ENCODE measurements at regions not wholly inside any gene's neighbourhood (a gene's known extent, or its start where the extent isn't known, plus 50 kb on each side); places are given as distances from the start of the nearest gene placed in this dataset.

DNA sequence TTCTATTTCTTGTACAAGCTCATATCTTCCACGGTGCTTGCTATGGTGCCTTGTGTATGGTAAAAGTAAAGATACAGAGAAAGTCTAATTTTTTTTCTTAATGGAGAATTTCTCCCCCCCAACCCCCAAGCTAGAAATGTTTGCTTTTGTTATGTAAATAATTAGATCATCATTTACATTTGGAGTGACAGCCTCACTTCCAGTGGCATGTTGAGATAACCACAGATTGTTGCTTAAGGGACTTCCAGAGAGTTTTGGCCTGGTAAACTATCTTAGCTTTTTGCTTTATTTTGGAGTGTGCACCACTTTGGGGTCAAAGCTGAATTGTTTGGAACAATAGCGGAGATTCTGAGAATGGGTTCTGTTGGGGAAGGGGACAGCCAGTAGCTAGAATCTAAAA is 129.7 kb downstream of the ZNF365 start:
- Histone ChIP-seq H3K9me3 (no peaks in the 10 kb centered on the region), H3K27me3 (no peaks in the 10 kb centered on the region), H3K4me1 (ENCODE audit: control insufficient read depth in 1 of 2, insufficient read depth in 1 of 2, low read depth in 1 of 2, low read length in 1 of 2) (peaks cover 23 to 37% of the 10 kb centered on the region in 2 experiments), H3K36me3 (no peaks in the 10 kb centered on the region), H3K27ac (no peak overlapping the region), H3K4me3 (ENCODE audit: low read depth in 1 of 2, low read length in 1 of 2) (no peak overlapping the region)
- TF ChIP-seq, protein P1, sequence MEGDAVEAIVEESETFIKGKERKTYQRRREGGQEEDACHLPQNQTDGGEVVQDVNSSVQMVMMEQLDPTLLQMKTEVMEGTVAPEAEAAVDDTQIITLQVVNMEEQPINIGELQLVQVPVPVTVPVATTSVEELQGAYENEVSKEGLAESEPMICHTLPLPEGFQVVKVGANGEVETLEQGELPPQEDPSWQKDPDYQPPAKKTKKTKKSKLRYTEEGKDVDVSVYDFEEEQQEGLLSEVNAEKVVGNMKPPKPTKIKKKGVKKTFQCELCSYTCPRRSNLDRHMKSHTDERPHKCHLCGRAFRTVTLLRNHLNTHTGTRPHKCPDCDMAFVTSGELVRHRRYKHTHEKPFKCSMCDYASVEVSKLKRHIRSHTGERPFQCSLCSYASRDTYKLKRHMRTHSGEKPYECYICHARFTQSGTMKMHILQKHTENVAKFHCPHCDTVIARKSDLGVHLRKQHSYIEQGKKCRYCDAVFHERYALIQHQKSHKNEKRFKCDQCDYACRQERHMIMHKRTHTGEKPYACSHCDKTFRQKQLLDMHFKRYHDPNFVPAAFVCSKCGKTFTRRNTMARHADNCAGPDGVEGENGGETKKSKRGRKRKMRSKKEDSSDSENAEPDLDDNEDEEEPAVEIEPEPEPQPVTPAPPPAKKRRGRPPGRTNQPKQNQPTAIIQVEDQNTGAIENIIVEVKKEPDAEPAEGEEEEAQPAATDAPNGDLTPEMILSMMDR (IDR thresholded peaks at IDR 0.05) = no peak

DNA sequence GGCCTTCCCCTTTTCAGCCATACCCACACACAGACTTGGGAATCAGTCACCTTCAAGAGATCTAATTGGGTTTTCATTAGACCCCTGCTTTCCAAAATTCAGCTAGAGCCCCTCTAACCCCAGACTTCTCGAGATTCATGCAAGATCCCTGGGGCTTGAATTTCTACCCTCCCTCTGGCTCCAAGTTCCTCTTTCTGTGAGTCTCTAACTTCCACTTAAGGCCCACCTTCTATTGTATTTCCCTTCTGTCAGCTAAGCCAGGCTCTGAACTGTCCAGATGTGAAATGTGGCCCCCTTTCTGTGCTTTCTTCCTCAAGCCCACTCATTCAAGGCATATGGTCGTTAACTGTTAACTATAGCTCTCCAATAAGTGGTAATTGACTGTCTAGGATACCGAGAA is 132.2 kb downstream of the ZNF365 start:
- Histone ChIP-seq H3K36me3 (no peaks in the 10 kb centered on the region), H3K27me3 (no peaks in the 10 kb centered on the region), H3K27ac (no peak overlapping the region), H3K4me3 (ENCODE audit: low read depth in 1 of 2, low read length in 1 of 2) (no peak overlapping the region), H3K9me3 (no peaks in the 10 kb centered on the region), H3K4me1 (ENCODE audit: control insufficient read depth in 1 of 2, insufficient read depth in 1 of 2, low read depth in 1 of 2, low read length in 1 of 2) (peaks cover 9 to 18% of the 10 kb centered on the region in 2 experiments)
- TF ChIP-seq, protein P1 (IDR thresholded peaks at IDR 0.05) = no peak

DNA sequence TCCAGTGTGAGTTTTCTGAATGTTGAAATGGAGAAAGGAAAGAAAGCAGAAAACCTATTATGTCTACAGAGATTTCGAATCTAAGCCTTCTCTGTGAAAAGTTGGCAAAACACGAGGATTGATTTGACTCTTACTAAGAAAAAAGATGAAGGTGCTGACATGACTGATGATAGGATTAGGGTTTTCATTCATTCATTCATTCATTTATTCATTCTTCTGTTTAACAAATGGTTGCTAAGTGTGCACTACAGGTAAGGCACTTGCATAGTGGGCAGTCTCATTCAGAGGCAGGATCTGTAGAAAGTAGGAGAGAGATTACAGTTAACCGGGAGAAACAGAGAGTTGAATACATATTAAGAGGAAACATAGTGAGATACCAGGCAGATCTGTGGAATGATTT is 137.1 kb downstream of the ZNF365 start:
- TF ChIP-seq, protein P1 (IDR thresholded peaks at IDR 0.05) = no peak
- H3K27me3 ChIP-seq = peaks cover 5% of the 10 kb centered on the region

DNA sequence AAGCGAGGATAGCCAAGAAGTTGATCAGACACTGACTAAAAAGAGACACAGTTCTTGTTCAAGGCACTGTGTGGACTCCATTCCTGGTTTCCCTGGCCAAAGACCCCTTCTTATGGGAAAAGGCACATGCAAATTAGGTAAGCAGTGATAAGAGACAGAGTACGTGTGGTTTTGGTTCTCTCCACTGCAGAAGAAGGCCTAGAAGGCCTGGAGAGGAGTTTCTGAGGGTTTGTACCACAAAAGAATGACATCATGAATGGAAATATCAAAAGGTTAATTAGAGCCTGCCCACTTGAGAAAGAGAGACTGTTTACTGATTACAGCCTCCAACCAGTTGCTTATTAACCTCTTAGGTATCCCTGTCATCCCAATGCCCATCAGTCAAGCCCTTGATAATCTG is 137.5 kb downstream of the ZNF365 start:
- no peaks in the 10 kb centered on the region for H3K4me1 ChIP-seq (ENCODE audit: control insufficient read depth in 1 of 2, insufficient read depth in 1 of 2, low read depth in 1 of 2, low read length in 1 of 2)
- H3K9me3 ChIP-seq = no peaks in the 10 kb centered on the region
- TF ChIP-seq, protein P1 (IDR thresholded peaks at IDR 0.05) = no peak
- no peaks in the 10 kb centered on the region for H3K36me3 ChIP-seq
- H3K27me3 ChIP-seq = peaks cover 5% of the 10 kb centered on the region
- no peak overlapping the region for H3K27ac ChIP-seq
- H3K4me3 ChIP-seq (ENCODE audit: low read depth in 1 of 2, low read length in 1 of 2) = no peak overlapping the region

More for the DNA sequence above, 137.1 kb downstream of the ZNF365 start:
- Histone ChIP-seq H3K36me3 (no peaks in the 10 kb centered on the region), H3K27ac (no peak overlapping the region), H3K4me3 (ENCODE audit: low read depth in 1 of 2, low read length in 1 of 2) (no peak overlapping the region), H3K9me3 (no peaks in the 10 kb centered on the region), H3K4me1 (ENCODE audit: control insufficient read depth in 1 of 2, insufficient read depth in 1 of 2, low read depth in 1 of 2, low read length in 1 of 2) (peaks cover 0 to 3% of the 10 kb centered on the region in 2 experiments)

DNA sequence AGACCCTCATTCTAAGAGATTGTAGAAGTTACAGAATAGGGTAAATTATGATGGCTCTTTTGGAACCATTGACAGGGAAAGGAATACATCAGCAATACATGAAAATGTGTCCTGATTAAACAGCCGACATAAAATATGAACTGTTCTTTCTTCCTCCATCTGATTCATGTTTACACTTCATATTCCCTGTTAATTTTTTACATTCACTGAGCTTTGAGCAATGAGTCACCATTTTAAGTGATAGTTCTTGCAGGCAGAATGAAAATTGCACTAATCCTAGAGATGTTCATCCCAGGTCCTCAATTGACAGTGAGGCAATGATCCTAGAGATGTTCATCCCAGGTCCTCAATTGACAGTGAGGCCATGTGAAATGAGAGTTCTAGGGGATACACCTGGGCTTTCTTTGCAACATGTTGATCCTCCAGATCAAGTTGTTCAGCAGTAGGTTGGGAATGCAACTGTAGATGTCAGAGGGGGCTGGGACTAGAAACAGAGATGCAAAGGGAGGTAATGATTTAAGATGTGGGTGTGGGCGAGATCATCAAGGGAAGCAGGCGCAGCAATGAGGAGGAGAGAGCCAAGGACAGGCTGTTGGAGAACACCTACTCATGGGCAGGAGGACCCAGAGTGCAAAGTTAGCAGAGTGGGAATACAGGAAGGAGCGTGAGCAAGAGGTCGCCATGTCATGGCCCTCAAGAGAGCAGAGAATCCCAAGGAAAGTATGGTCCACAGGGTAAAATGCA is 138.7 kb downstream of the ZNF365 start:
- H3K36me3 ChIP-seq = no peaks in the 10 kb centered on the region
- no peaks in the 10 kb centered on the region for H3K9me3 ChIP-seq
- no peak overlapping the region for H3K27ac ChIP-seq
- TF ChIP-seq, protein P1 (IDR thresholded peaks at IDR 0.05) = no peak
- H3K4me1 ChIP-seq (ENCODE audit: control insufficient read depth in 1 of 2, insufficient read depth in 1 of 2, low read depth in 1 of 2, low read length in 1 of 2) = no peaks in the 10 kb centered on the region
- H3K27me3 ChIP-seq = peaks cover 5% of the 10 kb centered on the region
- no peak overlapping the region for H3K4me3 ChIP-seq (ENCODE audit: low read depth in 1 of 2, low read length in 1 of 2)

Measured in neutrophil (primary cell).